HL-60 (cell line): ENCODE measurements at regions not wholly inside any gene's neighbourhood (a gene's known extent, or its start where the extent isn't known, plus 50 kb on each side); places are given as distances from the start of the nearest gene placed in this dataset.

Experiments
- POLR2AphosphoS5 ChIP-seq: IDR thresholded peaks from 2 replicates; pipeline ENCODE4 v1.6.1; 2012; ENCODE audit warnings: low read depth
- SPI1 ChIP-seq: IDR thresholded peaks from 2 replicates; pipeline ENCODE4 v1.6.1; 2012; ENCODE audit warnings: low read depth, mild to moderate bottlenecking, borderline replicate concordance
- TF ChIP-seq, protein P1 (sequence below): IDR thresholded peaks from one replicate; pipeline ENCODE4 v1.5.1; 2011; ENCODE audit warnings: low read length, control low read depth, inconsistent platforms; ENCODE audit not compliant: insufficient read depth
- TF ChIP-seq, protein P2 (sequence below): IDR thresholded peaks from 2 replicates; pipeline ENCODE4 v1.6.1; 2012; ENCODE audit warnings: low read depth; ENCODE audit not compliant: insufficient replicate concordance

DNA sequence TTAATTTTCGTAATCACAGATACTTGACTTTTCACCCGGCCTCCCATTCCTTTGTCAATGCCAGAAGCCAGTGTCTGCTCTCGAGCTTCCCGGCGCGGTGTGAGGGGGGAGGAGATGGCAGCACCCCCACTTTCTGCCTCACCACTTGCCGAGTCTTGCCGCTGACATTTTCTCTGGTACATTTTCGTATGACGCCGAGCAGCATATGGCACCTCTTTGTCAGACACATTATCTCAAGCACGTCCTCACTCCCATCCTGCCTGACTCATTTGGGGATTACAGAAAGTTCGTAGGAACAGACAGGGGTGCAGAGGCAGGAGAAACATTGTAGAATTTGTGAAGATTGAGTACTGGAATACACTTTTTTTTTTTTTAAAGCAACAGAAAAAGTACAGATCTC is 60.8 kb upstream of the SORCS3 start:
- TF ChIP-seq, protein P1, sequence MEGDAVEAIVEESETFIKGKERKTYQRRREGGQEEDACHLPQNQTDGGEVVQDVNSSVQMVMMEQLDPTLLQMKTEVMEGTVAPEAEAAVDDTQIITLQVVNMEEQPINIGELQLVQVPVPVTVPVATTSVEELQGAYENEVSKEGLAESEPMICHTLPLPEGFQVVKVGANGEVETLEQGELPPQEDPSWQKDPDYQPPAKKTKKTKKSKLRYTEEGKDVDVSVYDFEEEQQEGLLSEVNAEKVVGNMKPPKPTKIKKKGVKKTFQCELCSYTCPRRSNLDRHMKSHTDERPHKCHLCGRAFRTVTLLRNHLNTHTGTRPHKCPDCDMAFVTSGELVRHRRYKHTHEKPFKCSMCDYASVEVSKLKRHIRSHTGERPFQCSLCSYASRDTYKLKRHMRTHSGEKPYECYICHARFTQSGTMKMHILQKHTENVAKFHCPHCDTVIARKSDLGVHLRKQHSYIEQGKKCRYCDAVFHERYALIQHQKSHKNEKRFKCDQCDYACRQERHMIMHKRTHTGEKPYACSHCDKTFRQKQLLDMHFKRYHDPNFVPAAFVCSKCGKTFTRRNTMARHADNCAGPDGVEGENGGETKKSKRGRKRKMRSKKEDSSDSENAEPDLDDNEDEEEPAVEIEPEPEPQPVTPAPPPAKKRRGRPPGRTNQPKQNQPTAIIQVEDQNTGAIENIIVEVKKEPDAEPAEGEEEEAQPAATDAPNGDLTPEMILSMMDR: no peak
- TF ChIP-seq POLR2AphosphoS5 (no peak), SPI1 (no peak)
- TF ChIP-seq, protein P2, sequence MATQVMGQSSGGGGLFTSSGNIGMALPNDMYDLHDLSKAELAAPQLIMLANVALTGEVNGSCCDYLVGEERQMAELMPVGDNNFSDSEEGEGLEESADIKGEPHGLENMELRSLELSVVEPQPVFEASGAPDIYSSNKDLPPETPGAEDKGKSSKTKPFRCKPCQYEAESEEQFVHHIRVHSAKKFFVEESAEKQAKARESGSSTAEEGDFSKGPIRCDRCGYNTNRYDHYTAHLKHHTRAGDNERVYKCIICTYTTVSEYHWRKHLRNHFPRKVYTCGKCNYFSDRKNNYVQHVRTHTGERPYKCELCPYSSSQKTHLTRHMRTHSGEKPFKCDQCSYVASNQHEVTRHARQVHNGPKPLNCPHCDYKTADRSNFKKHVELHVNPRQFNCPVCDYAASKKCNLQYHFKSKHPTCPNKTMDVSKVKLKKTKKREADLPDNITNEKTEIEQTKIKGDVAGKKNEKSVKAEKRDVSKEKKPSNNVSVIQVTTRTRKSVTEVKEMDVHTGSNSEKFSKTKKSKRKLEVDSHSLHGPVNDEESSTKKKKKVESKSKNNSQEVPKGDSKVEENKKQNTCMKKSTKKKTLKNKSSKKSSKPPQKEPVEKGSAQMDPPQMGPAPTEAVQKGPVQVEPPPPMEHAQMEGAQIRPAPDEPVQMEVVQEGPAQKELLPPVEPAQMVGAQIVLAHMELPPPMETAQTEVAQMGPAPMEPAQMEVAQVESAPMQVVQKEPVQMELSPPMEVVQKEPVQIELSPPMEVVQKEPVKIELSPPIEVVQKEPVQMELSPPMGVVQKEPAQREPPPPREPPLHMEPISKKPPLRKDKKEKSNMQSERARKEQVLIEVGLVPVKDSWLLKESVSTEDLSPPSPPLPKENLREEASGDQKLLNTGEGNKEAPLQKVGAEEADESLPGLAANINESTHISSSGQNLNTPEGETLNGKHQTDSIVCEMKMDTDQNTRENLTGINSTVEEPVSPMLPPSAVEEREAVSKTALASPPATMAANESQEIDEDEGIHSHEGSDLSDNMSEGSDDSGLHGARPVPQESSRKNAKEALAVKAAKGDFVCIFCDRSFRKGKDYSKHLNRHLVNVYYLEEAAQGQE: no peak
